GM08714 (cell line): ENCODE measurements at regions not wholly inside any gene's neighbourhood (a gene's known extent, or its start where the extent isn't known, plus 50 kb on each side); places are given as distances from the start of the nearest gene placed in this dataset.

Experiments
- H3K4me3 ChIP-seq: fragments of 200-500 bp; sonication (Bioruptor generic); 2 replicates; pipeline ENCODE4 v1.5.1; 2014; ENCODE audit warnings: mild to moderate bottlenecking, low read length, inconsistent platforms
- ZNF274 ChIP-seq: IDR thresholded peaks from 2 replicates; pipeline ENCODE4 v1.6.1; 2012; ENCODE audit warnings: mild to moderate bottlenecking, low read depth, low read length

GRCh38 chr2:213233438-213234330, 50.6 kb upstream of the SPAG16 start:
- no peak for TF ChIP-seq ZNF274

More at GRCh38 chr2:213233438-213234330, 50.6 kb upstream of the SPAG16 start:
- H3K4me3 ChIP-seq, result no peak overlapping the region
